Right cardiac atrium (tissue), 5 donors: ENCODE measurements at regions not wholly inside any gene's neighbourhood (a gene's known extent, or its start where the extent isn't known, plus 50 kb on each side); places are given as distances from the start of the nearest gene placed in this dataset.

ENCODE experiments used
- ATAC-seq, 2 donors: fragments of 200-7000 bp; cut with Tn5 transposase; one replicate each; pipeline versions ENCODE4 v1.8.0 to v1.9.1; 2020; ENCODE audit warnings: moderate library complexity in 2 of 2, mild to moderate bottlenecking in 1 of 2
- DNase-seq, 3 donors: peaks; one replicate each; pipeline ENCODE4 v3.0.0-alpha.2; 2020
- H3K27ac ChIP-seq: one replicate; pipeline ENCODE4 v1.5.1; 2013; ENCODE audit warnings: mild to moderate bottlenecking, low read length, control low read depth, moderate library complexity
- H3K27me3 ChIP-seq: one replicate; pipeline ENCODE4 v1.6.1; 2013; ENCODE audit not compliant: control insufficient read depth, insufficient read depth
- H3K4me1 ChIP-seq: one replicate; pipeline ENCODE4 v1.6.1; 2013; ENCODE audit warnings: low read length; ENCODE audit not compliant: control insufficient read depth, insufficient read depth
- H3K4me3 ChIP-seq: one replicate; pipeline ENCODE4 v1.5.1; 2013; ENCODE audit warnings: low read length, control low read depth
- H3K9me3 ChIP-seq: one replicate; pipeline ENCODE4 v1.6.1; 2013; ENCODE audit warnings: low read length; ENCODE audit not compliant: control insufficient read depth
- WGBS: extraction: QIAGEN DNeasy Blood & Tissue Kit; methylation state at CpG from one replicate; pipeline ENCODE4 v1.1.7; 2013; 5-methylcytosine and 5-hydroxymethylcytosine counted together
- intact Hi-C, 4 donors: fragments of 100-400 bp; cut with DNase I; formaldehyde crosslinking; loops; one replicate each; pipeline versions ENCODE4 v1.11.0 to v1.14.0; 2022 to 2023
- donor health status: healthy with polysubstance abuse.
- donor health status: DM: no; HTN: yes; CAD: no.
- donor health status: DM: no; HTN: no; CAD: no.
- donor health status: DM: no; HTN: yes; CAD: no; lungs with severe emphysema.
- donor health status: DM: yes; HTN: yes; CAD: no.

DNA sequence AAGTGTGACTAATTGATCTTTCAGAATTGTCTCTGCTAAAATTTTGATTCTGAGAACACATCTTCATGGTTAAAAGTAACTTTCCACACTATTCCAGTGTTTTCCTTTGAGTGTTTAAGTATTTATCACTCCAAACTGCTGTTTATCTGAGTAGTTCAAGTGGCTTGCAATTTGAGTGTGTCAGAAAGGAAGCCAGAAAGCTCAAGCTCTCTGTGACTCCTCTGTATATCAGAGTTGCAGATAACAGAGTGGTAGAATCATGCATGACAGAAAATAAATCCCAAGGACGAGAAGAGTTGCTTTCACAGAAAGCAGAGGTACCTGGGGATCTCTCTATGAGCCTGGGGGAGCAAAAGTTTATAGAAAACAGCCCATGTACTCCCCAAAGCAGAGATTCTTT lies 130.0 kb downstream of the CYB561 start:
- 29% methylated on average over 1 of the region's 1 CpG for WGBS

DNA sequence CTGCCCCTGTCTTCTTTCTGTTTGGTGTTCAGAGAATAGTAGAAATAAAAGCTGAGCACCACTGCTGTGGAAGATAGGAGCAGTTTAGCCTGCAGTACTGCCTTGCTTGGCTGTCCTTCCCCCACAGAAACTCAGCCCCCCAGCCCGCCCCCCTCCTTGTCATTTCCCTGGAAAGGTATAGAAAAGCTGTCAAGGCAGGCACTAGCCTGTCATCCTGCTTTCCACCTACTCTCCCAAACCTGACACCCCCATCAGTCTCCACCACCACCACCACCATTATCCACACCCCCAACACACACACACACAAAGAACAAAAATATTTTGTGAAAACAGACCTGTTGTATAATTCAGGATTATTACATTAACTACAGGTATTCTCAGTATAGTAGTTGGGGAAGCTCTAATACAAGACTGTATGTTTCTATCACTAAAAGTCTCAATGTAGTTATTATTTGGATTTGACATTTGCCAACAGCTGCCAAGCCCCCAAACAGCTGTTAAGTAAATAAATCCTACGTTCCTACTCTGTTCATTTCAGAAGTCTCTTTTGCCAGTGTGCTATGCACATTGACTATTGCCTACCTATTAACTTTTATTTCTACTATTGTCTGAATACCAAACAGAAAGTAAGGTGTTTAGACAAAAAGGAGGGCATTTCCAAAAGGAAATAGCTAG lies 128.8 kb downstream of the CYB561 start:
- H3K27me3 ChIP-seq: no peaks in the 10 kb centered on the region
- H3K27ac ChIP-seq: no peak overlapping the region
- intact Hi-C loops: no loop called here
- no peak overlapping the region for H3K4me3 ChIP-seq
- no peak for ATAC-seq
- no peak for DNase-seq
- H3K9me3 ChIP-seq: no peaks in the 10 kb centered on the region
- WGBS: 75% methylated on average over 2 of the region's 2 CpGs
- H3K4me1 ChIP-seq: no peaks in the 10 kb centered on the region

More for the DNA sequence above, 130.0 kb downstream of the CYB561 start:
- Histone ChIP-seq H3K4me3 (no peak overlapping the region), H3K27me3 (no peaks in the 10 kb centered on the region), H3K9me3 (no peaks in the 10 kb centered on the region), H3K4me1 (no peaks in the 10 kb centered on the region), H3K27ac (no peak overlapping the region)
- intact Hi-C loops: no loop called here
- ATAC-seq: peak in 1 of 2 donors; percentile 71
- no peak for DNase-seq

DNA sequence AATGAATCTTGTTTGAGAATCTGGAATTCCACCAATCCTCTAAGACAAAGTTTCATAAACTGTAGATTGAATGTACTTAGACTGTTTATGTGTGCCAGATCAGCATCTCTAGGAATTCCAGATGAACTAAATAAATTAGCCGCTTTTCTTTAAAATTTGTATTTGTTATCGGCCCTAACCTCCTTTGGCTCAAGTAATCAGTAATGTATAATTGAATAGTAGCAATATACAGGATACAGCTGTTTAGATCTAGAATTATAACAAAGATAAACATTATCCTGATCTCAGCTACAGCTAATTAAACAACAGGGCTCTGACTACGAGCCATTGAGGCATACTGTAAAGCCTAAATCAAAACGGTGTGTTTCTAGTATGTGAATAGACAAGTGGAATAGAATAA lies 120.3 kb downstream of the CYB561 start:
- intact Hi-C loops: no loop called here
- no peak overlapping the region for H3K27ac ChIP-seq
- DNase-seq (no peak), ATAC-seq (no peak)
- no peak overlapping the region for H3K4me3 ChIP-seq
- no peaks in the 10 kb centered on the region for H3K27me3 ChIP-seq
- no peaks in the 10 kb centered on the region for H3K4me1 ChIP-seq
- WGBS: 87% methylated on average over 4 of the region's 4 CpGs
- H3K9me3 ChIP-seq: no peaks in the 10 kb centered on the region

DNA sequence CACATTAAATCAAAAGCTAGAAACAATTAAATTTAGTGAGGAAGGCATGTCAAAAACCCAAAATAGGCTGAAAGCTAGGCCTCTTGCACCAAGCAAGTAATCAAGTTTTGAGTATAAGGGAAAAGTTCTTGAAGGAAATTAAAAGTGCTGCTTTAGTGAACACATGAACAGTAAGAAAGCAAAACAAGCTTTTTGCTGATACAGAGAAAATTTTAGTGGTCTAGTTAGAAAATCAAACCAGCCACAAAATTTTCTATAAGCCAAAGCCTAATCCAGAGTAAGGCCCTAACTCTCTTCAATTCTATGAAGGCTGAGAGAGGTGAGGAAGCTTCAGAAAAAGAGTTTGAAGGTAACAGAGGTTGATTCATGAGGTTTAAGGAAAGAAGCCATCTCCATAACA lies 116.2 kb downstream of the CYB561 start:
- DNase-seq: no peak
- no peak for ATAC-seq
- Histone ChIP-seq H3K4me3 (no peak overlapping the region), H3K4me1 (no peaks in the 10 kb centered on the region), H3K27me3 (no peaks in the 10 kb centered on the region), H3K27ac (no peak overlapping the region), H3K9me3 (no peaks in the 10 kb centered on the region)
- intact Hi-C loops: no loop called here

GRCh38 chr17:63331301-63332061 lies 114.6 kb downstream of the CYB561 start:
- H3K27ac ChIP-seq: no peak overlapping the region
- intact Hi-C loops: no loop called here
- H3K27me3 ChIP-seq: no peaks in the 10 kb centered on the region
- no peaks in the 10 kb centered on the region for H3K4me1 ChIP-seq
- no peaks in the 10 kb centered on the region for H3K9me3 ChIP-seq
- WGBS: 74% methylated on average over 8 of the region's 8 CpGs
- DNase-seq (no peak), ATAC-seq (no peak)
- H3K4me3 ChIP-seq: no peak overlapping the region

GRCh38 chr17:63332286-63332685 lies 113.8 kb downstream of the CYB561 start:
- WGBS: 95% methylated on average over 2 of the region's 2 CpGs
- DNase-seq (no peak), ATAC-seq (no peak)
- intact Hi-C loops: no loop called here
- H3K27me3 ChIP-seq: no peaks in the 10 kb centered on the region
- H3K27ac ChIP-seq: no peak overlapping the region
- H3K4me3 ChIP-seq: no peak overlapping the region
- H3K4me1 ChIP-seq: no peaks in the 10 kb centered on the region
- H3K9me3 ChIP-seq: no peaks in the 10 kb centered on the region

GRCh38 chr17:63333869-63334268 lies 112.2 kb downstream of the CYB561 start:
- WGBS: 92% methylated on average over 1 of the region's 1 CpG
- no peaks in the 10 kb centered on the region for H3K4me1 ChIP-seq
- no peak for DNase-seq
- intact Hi-C loops: no loop called here
- no peak for ATAC-seq
- no peak overlapping the region for H3K4me3 ChIP-seq
- H3K9me3 ChIP-seq: no peaks in the 10 kb centered on the region
- H3K27ac ChIP-seq: no peak overlapping the region
- H3K27me3 ChIP-seq: no peaks in the 10 kb centered on the region

GRCh38 chr17:63335831-63336230 lies 110.3 kb downstream of the CYB561 start:
- Histone ChIP-seq H3K27ac (no peak overlapping the region), H3K9me3 (no peaks in the 10 kb centered on the region), H3K4me3 (no peak overlapping the region), H3K4me1 (no peaks in the 10 kb centered on the region), H3K27me3 (no peaks in the 10 kb centered on the region)
- intact Hi-C loops: no loop called here
- DNase-seq (no peak), ATAC-seq (no peak)
- 65% methylated on average over 1 of the region's 1 CpG for WGBS

GRCh38 chr17:63337579-63337978 lies 108.5 kb downstream of the CYB561 start:
- no peak for ATAC-seq
- H3K27ac ChIP-seq: no peak overlapping the region
- WGBS: 97% methylated on average over 5 of the region's 5 CpGs
- H3K27me3 ChIP-seq: no peaks in the 10 kb centered on the region
- intact Hi-C loops: no loop called here
- DNase-seq: no peak
- H3K4me1 ChIP-seq: no peaks in the 10 kb centered on the region
- no peaks in the 10 kb centered on the region for H3K9me3 ChIP-seq
- no peak overlapping the region for H3K4me3 ChIP-seq

- H3K4me1 ChIP-seq: no peaks in the 10 kb centered on the region
- H3K27ac ChIP-seq: no peak overlapping the region
- H3K9me3 ChIP-seq: no peaks in the 10 kb centered on the region
- ATAC-seq (no peak), DNase-seq (no peak)
- no peaks in the 10 kb centered on the region for H3K27me3 ChIP-seq
- intact Hi-C loops: no loop called here
- no peak overlapping the region for H3K4me3 ChIP-seq
Observed at GRCh38 chr17:63338272-63338671, 107.8 kb downstream of the CYB561 start.

DNA sequence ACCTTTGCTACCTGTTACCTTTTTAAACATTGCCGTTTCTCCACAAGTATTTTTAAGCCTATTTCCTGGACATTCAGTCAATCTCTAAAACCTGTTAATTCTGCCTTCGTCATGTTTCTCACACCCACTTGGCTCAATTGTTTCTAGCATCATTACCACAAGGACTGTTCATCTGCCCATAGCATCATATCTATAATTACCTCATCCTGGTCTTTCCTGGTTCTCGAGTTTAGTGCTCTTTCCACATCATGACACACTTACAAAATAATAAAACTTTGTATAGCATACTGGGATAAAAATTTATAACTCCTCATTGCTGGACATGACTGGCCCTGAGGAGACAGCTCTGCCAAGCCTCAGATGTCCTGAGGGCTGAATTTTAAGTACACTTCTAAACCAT lies 104.8 kb downstream of the CYB561 start:
- intact Hi-C loops: no loop called here
- no peaks in the 10 kb centered on the region for H3K4me1 ChIP-seq
- H3K27ac ChIP-seq: no peak overlapping the region
- no peak overlapping the region for H3K4me3 ChIP-seq
- no peak for ATAC-seq
- no peaks in the 10 kb centered on the region for H3K27me3 ChIP-seq
- 85% methylated on average over 3 of the region's 3 CpGs for WGBS
- no peaks in the 10 kb centered on the region for H3K9me3 ChIP-seq
- no peak for DNase-seq
